SK-N-SH treated with all-trans-retinoic acid at 6 μM for 48 hours (cell line): ENCODE measurements at regions not wholly inside any gene's neighbourhood (a gene's known extent, or its start where the extent isn't known, plus 50 kb on each side); places are given as distances from the start of the nearest gene placed in this dataset.

Experiments
- ATAC-seq: fragments of 200-7000 bp; cut with Tn5 transposase; 3 replicates; pipeline ENCODE4 v1.9.1; 2020; ENCODE audit warnings: mild to moderate bottlenecking, moderate library complexity
- ARNTL ChIP-seq: fragments of 450-650 bp; formaldehyde crosslinking; IDR thresholded peaks from 2 replicates; pipeline ENCODE4 v1.5.0; 2020; ENCODE audit warnings: low read depth, mild to moderate bottlenecking, moderate library complexity, borderline replicate concordance
- BACH2 ChIP-seq: fragments of 250-450 bp; sonication (Bioruptor Pico); IDR thresholded peaks from 2 replicates; pipeline ENCODE4 v1.9.0; 2021; ENCODE audit warnings: mild to moderate bottlenecking, borderline replicate concordance
- CREB5 ChIP-seq: fragments of 250-450 bp; sonication (Bioruptor Pico); IDR thresholded peaks from 2 replicates; pipeline ENCODE4 v1.5.1; 2020; ENCODE audit warnings: low read depth, mild to moderate bottlenecking, moderate library complexity
- CSDC2 ChIP-seq: fragments of 250-450 bp; sonication (Bioruptor Pico); IDR thresholded peaks from 2 replicates; pipeline ENCODE4 v1.5.0; 2020; ENCODE audit warnings: mild to moderate bottlenecking, moderate library complexity
- CSRNP3 ChIP-seq: fragments of 250-450 bp; sonication (Bioruptor Pico); IDR thresholded peaks from 2 replicates; pipeline ENCODE4 v1.5.1; 2021; ENCODE audit warnings: mild to moderate bottlenecking, moderate library complexity
- ESRRG ChIP-seq: fragments of 250-450 bp; sonication (Bioruptor Pico); IDR thresholded peaks from 2 replicates; pipeline ENCODE4 v1.6.1; 2021; ENCODE audit warnings: mild to moderate bottlenecking
- ISL1 ChIP-seq: fragments of 250-450 bp; sonication (Bioruptor Pico); IDR thresholded peaks from 2 replicates; pipeline ENCODE4 v2.1.2; 2022; ENCODE audit warnings: mild to moderate bottlenecking, moderate library complexity
- OSR1 ChIP-seq: fragments of 250-450 bp; sonication (Bioruptor Pico); IDR thresholded peaks from 2 replicates; pipeline ENCODE4 v1.8.0; 2022; ENCODE audit warnings: moderate library complexity, mild to moderate bottlenecking, inconsistent platforms
- PATZ1 ChIP-seq: fragments of 250-450 bp; sonication (Bioruptor Pico); IDR thresholded peaks from 2 replicates; pipeline ENCODE4 v1.8.0; 2020; ENCODE audit warnings: mild to moderate bottlenecking, moderate library complexity, borderline replicate concordance
- POU6F1 ChIP-seq: fragments of 250-450 bp; sonication (Bioruptor Pico); IDR thresholded peaks from 2 replicates; pipeline ENCODE4 v1.8.0; 2021; ENCODE audit warnings: low read depth, mild to moderate bottlenecking, moderate library complexity, borderline replicate concordance
- PPARA ChIP-seq: fragments of 250-450 bp; sonication (Bioruptor Pico); IDR thresholded peaks from 2 replicates; pipeline ENCODE4 v1.5.0; 2020; ENCODE audit warnings: mild to moderate bottlenecking, borderline replicate concordance
- RARB ChIP-seq: fragments of 250-450 bp; sonication (Bioruptor Pico); IDR thresholded peaks from 2 replicates; pipeline ENCODE4 v1.8.0; 2021; ENCODE audit warnings: mild to moderate bottlenecking, moderate library complexity
- SNAI2 ChIP-seq: fragments of 250-450 bp; sonication (Bioruptor Pico); IDR thresholded peaks from 2 replicates; pipeline ENCODE4 v1.5.0; 2020; ENCODE audit warnings: mild to moderate bottlenecking, moderate library complexity
- TOX ChIP-seq: fragments of 250-450 bp; sonication (Bioruptor Pico); IDR thresholded peaks from 2 replicates; pipeline ENCODE4 v1.8.0; 2021; ENCODE audit warnings: mild to moderate bottlenecking, moderate library complexity, borderline replicate concordance
- TSHZ2 ChIP-seq: fragments of 250-450 bp; sonication (Bioruptor Pico); IDR thresholded peaks from 2 replicates; pipeline ENCODE4 v1.5.0; 2020; ENCODE audit warnings: mild to moderate bottlenecking, moderate library complexity
- ZC3H10 ChIP-seq: fragments of 250-450 bp; sonication (Bioruptor Pico); IDR thresholded peaks from 2 replicates; pipeline ENCODE4 v1.5.1; 2021; ENCODE audit warnings: mild to moderate bottlenecking, moderate library complexity
- ZFP3 ChIP-seq: fragments of 250-450 bp; sonication (Bioruptor Pico); IDR thresholded peaks from 2 replicates; pipeline ENCODE4 v1.5.0; 2020; ENCODE audit warnings: mild to moderate bottlenecking, moderate library complexity
- ZFP30 ChIP-seq: fragments of 450-650 bp; formaldehyde crosslinking; IDR thresholded peaks from 2 replicates; pipeline ENCODE4 v1.5.0; 2022; ENCODE audit warnings: mild to moderate bottlenecking, moderate library complexity
- ZNF565 ChIP-seq: fragments of 450-650 bp; formaldehyde crosslinking; conservative IDR thresholded peaks from 2 replicates; pipeline ENCODE4 v1.5.0; 2020; ENCODE audit warnings: low read depth, mild to moderate bottlenecking, moderate library complexity
- ZNF70 ChIP-seq: fragments of 450-650 bp; formaldehyde crosslinking; IDR thresholded peaks from 2 replicates; pipeline ENCODE4 v1.5.0; 2020; ENCODE audit warnings: mild to moderate bottlenecking, moderate library complexity
- ZNF8 ChIP-seq: fragments of 450-650 bp; formaldehyde crosslinking; IDR thresholded peaks from 2 replicates; pipeline ENCODE4 v1.5.0; 2020; ENCODE audit warnings: mild to moderate bottlenecking, moderate library complexity

GRCh38 chr14:87142551-87143211 is 850.3 kb downstream of the GALC start:
- TF ChIP-seq PPARA (no peak), OSR1 (no peak), RARB (CRISPR knock-in tag) (no peak)
- ATAC-seq: no peak

- TF ChIP-seq SNAI2 (CRISPR knock-in tag) (no peak), ZC3H10 (CRISPR knock-in tag) (no peak), POU6F1 (no peak), TSHZ2 (no peak), ZNF8 (CRISPR knock-in tag) (no peak), ZFP30 (CRISPR knock-in tag) (no peak), PATZ1 (CRISPR knock-in tag) (no peak), CSDC2 (no peak), ESRRG (CRISPR knock-in tag) (no peak), ZNF70 (CRISPR knock-in tag) (no peak), RARB (CRISPR knock-in tag) (no peak), OSR1 (no peak), BACH2 (CRISPR knock-in tag) (no peak), ZFP3 (CRISPR knock-in tag) (no peak), CREB5 (CRISPR knock-in tag) (no peak), ZNF565 (CRISPR knock-in tag) (no peak), ARNTL (CRISPR knock-in tag) (no peak), CSRNP3 (CRISPR knock-in tag) (no peak)
- no peak for ATAC-seq
Measured at GRCh38 chr14:87141801-87142200, 851.2 kb downstream of the GALC start.

- ATAC-seq: no peak
- TF ChIP-seq CSRNP3 (CRISPR knock-in tag) (no peak), ZFP30 (CRISPR knock-in tag) (no peak), ZFP3 (CRISPR knock-in tag) (no peak), CREB5 (CRISPR knock-in tag) (no peak), CSDC2 (no peak), TOX (no peak), BACH2 (CRISPR knock-in tag) (no peak), ISL1 (no peak), ZNF565 (CRISPR knock-in tag) (no peak), POU6F1 (no peak), ZNF8 (CRISPR knock-in tag) (no peak), PPARA (no peak)
Measured at GRCh38 chr14:87139299-87139698, 853.7 kb downstream of the GALC start.
